Renal pelvis (tissue), 1 donor: ENCODE measurements at regions not wholly inside any gene's neighbourhood (a gene's known extent, or its start where the extent isn't known, plus 50 kb on each side); places are given as distances from the start of the nearest gene placed in this dataset.
"Not testable (repeated sequence)": the region's sequence is repeated elsewhere in the genome, so short reads cannot be mapped to it uniquely, and the experiment has no call there.

Experiments used
- DNase-seq: peaks from one replicate; pipeline ENCODE4 v3.0.0-alpha.2; 2013

DNA sequence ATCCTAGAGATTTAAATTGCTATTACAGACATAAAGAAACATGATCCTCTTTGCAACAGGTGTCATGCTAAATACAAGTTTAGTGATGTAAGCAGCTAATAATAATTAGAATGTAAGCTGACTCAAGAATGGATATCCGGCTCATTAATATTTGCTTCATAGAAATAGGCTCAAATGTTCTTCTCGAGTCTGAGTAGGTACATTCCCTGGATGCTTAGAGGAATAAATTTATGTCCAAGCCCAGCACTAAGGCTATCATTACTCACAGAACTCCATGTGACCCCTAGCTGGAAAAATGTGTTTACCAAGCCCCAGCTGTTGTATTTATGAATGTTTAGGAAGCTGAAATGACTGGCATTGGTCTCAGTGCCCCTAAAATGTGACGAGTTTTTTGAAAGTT is 87.6 kb upstream of the TSPAN7 start:
- no peak for DNase-seq

DNA sequence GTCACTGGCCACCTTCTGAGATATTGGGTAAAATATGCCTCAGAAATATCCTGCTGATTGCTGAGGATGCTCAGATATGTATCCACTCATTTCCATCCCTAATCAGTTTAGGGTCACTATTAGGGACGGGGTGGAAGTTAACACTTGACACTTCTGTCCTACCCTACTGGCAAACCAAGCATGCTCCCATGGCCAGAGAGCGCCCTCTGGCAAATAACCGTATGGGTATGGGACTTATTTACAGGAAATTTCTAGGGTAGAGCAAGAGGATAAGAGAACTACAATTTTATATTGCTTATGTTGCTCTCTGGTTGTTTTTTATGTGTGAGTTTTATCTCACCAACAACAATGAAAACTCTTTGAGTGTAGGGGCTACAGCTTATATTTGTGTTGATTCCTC is 86.8 kb upstream of the TSPAN7 start:
- no peak for DNase-seq

DNA sequence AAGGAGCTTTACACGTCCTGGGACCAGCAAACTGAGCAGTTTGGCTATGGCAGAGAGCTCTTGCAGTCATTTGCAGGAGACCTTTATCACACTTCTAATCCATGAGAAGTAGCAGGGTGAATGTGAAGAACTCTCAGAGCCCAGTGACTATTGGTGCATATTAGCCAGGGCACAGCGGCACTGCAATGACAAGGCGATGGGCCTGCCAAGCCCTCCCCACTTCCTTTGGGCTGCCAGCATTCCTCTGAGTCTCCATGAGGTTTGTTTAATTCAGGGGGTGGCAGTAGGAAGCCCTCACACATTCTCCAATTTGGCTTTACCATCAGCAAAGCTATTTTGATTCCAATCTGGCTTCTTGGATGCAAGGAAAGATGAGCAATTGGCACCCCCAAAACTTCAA is 79.2 kb upstream of the TSPAN7 start:
- DNase-seq = no peak

DNA sequence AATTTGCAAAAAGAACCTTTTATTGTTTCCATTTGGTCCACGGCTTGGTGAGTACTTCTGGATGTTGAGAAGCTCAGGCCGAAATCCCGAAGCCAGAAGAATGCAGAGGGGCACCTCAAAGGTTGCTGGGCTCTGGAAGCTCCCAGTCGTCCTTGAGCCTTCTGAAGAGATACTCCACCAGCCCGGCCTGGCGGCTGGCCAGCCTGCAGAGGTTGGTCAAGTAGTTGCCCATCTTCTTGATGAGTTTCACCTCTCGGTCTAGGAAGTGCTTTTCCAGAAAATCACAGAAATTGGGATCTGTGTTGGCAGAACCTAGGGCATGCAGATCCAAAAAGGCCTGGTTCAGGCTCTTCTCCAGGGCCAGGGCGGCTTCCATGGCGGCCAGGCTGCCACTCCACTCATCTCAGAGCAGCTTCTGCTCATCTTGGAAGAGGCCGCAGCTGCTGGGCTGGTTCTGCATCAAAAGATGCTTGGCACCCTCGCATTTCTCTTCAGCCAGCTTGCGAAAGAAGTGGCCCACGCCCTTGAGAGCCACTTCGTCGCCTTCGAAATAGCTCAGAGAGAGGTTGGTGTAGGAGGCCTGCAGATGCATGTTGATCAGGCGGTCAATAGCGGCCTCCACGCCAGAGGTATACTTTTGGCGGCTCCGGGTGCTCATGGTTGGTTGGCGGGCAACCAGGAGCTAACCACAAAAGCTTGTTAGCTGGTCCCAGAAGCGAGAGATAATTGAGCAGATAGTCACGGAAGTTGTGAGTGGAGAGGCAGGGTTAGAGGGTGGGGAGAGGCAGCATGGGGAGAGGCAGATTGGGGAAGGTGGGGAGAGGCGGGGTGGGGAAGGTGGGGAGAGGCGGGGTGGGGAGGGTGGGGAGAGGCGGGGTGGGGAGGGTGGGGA is 76.5 kb upstream of the TSPAN7 start:
- DNase-seq = no peak

DNA sequence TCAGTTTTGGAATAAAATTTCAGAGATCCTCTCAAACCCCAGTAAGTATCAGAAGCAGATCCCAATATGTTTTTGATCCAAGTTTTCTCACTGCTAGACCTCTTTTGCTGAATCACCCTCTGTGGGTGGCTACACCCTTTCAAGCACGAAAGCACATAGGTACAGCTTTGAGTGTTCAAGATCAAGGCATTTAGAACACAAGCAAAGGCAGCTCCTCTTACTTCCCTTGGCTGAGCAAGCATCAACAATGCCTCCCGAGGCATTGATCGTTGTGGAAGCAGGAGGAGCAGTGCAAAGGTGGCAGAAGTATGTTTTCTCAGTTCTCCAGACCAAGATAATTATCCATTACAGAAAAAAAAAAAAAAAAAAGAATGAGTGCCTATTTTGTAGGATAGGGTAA is 72.0 kb upstream of the TSPAN7 start:
- DNase-seq = no peak

DNA sequence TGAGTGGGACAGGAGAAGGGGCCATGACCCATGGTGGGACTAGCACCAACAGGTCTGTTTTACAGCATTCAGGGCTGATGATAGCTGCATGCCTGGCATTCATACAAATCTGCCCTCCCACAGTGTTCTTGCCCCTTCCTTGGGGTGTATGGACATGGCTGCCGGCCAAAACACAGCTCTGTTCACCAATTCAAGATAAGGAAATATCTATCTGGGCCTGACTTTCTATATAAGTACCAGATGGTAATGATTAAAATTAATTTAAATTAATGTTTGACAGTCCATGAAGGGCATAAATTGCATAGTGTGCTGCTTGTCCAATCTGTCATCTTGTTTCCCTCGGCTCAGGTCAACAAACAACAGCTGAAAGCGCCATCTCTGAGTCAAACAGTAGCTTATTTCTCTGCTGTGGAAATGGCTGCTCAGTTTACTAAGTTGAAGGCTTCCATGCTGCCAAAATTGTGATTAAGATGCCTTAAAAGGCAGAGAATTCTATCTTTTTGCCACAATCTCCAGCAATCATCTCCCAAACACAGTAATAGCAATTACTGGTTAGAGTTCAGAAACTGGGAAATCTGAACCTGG is 67.0 kb upstream of the TSPAN7 start:
- DNase-seq = peak; percentile 5

DNA sequence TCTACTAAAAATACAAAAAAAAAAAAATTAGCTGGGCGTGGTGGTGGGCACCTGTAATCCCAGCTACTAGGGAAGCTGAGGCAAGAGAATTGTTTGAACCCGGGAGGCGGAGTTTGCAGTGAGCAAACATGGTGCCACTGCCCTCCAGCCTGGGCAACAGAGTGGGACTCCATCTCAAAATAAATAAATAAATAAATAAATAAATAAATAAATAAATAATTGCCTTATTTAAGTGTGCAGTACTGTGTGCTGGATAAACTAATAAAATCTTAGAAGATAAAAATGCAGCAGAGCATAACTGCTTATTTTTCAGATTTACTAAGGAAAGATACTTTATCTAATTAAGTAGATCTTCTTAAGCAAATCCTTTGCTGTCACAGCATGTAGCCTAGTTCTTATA is 61.7 kb upstream of the TSPAN7 start:
- not testable (repeated sequence) for DNase-seq

DNA sequence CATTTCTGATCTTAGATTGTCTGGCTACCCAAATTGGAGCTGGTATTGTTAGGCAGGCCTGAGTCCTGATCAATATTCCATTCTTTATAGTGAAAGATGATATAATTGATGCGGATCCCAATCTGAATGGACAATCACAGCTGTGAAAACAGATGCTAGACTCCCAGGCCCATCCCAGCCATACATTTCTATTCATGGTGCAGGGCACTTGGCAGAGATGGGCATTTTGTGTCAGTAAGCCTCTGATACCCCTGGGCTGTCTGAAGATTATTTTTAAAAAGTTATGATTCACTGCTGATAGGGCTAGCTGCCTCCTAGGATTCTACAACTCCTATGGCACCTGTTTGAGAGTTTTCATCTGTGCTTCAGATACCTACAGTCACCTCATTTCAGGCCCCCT is 61.2 kb upstream of the TSPAN7 start:
- no peak for DNase-seq

DNA sequence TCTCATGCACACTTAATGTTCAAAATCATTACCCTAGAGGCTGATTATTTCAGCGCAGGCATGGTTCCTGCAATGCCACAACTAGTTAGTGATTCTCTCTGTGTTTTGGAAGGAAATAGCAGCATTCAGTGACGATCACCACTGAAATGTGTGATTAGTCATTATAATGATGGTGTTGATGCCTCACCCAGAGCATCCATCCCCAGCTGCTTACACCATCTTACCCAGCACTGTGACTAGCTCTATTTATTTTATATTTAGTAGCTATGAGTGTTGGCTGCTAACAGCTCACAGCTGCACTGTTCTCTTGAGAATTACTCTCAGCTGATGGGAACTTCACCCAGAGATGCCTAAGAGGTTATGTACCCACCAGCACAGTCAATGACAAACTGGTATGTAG is 60.5 kb upstream of the TSPAN7 start:
- no peak for DNase-seq

DNA sequence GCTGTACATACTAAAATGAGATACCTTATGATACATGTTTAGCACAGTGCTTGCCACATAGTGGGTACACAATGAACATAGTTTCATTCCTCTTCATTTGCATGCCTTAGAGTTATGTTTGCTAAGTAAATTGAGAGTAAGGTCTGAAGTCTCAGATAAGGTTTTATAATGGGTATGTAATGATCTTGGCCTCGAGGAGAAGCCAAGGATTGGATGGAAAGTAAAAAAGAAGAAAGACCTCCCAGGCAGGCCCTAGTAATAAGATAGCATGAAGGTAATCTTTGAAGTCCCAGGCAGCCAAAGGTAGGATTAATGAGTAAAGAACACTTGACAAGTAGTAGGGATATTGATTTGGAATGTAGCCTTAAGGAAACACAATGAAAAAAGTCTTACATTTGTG is 55.8 kb upstream of the TSPAN7 start:
- no peak for DNase-seq
